ENCODE measurements at regions not wholly inside any gene's neighbourhood (a gene's known extent, or its start where the extent isn't known, plus 50 kb on each side); places are given as distances from the start of the nearest gene placed in this dataset.

DNA sequence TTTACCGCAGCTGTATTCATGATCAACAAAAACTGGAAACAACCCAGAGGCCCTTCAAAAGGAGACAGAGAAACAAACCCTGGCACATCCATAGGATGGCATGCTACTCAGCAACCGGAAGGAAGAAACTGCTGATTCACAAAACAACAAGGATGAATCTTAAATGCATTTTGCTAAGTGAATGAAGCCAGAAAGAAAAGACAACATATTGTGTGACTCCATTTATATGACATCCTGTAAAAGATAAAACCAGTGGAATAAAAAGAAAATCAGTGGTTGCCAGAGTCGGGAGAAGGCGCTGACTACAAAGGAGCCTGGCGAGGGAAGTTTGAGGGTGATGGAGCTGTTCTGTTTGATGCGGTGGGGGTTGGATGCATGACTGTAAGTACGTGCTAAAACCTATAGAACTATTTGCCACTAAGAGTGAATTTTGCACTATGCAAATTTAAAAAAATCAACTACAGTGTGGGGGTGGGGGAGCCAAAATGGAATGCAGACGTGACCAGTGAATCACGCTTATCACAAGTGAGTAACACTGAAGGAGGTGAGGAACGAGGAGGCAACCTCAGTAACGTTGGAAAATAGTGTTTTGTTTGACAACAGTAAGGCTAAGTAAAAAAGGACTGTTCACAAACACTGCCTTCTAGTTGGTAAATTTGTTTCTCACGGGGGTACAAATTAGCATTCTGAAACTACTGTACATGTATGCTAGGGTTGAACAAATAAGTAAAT is 108.9 kb downstream of the INHBB start:
- no peak for DNase-seq (ENCODE audit: low read depth, low spot score)

DNA sequence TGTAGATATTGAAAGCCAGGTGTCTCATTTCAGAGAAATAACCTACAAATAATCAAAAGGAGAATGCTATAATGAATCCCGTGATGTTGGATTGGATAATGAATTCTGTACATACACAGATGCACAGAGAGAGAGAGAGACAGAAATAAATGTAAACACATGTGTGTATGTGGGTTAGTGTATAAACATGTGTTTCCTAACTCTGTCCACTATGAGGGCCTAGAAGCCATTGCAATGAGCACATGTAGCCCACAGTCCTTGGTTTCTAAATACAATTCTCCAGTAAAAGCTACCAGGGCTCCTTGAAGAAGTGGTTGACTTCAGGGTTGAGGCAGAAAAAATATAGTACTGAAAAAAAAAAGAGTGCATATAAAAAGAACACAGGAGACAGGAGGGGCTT is 109.5 kb downstream of the INHBB start:
- DNase-seq (ENCODE audit: low read depth, low spot score) = no peak

DNA sequence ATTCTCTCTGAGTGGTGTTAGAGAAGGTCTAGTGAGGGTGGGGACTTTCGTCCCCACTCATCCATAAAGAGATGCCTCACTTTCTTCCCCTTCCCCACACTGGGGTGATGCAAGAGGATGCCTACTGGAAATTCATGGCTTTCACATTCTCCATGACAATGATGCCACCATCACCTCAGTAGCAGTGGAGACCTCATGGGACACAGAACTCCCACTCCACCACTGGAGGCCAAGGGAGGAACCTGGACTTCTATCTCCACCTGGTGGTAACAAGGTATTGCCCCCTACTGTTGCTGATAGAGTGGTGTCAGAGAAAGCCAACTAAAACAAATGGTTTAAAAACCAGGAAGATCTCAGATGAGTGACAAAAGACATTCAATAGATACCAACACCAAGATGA is 110.9 kb downstream of the INHBB start:
- DNase-seq (ENCODE audit: low read depth, low spot score) = no peak

DNA sequence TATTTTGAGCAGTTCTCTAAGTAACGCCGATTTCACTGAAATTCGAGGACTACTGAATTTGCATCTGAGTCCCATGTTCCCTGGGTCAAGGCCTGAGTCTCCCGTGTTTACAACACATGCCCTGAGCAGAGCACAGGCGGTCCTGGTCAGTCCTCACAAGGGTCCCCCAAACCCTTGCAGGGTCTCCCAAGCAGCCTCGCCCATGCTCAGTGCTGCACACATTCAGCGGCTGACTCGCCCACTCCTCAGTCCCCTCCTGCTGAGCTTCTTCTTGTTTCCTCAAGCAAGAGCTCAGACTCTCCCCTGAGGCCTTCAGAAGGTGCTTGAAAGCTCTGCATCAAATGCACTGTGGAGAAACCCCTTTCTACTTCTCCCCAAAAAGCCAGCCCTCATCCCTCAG is 114.6 kb downstream of the INHBB start:
- DNase-seq (ENCODE audit: low read depth, low spot score) = no peak

DNA sequence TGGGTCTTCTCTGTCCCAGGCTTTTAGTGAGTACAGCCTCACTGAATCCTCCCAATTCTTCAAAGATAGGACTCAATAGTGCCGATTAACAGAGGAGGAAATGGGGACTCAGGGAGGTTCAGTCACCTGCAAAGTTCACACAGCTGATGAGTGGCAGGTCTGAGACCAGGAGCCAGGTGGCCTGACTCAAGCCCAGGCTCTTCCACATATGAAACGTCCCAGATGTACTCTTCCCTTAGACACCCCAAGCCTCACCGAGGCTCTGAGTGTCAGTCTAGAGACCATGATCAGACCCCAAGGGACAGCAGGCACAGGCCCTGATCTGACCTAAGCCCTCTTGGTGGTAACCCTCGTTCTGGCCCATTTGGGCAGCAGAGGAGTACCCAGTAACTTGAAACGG is 115.2 kb downstream of the INHBB start:
- DNase-seq (ENCODE audit: low read depth, low spot score) = no peak

DNA sequence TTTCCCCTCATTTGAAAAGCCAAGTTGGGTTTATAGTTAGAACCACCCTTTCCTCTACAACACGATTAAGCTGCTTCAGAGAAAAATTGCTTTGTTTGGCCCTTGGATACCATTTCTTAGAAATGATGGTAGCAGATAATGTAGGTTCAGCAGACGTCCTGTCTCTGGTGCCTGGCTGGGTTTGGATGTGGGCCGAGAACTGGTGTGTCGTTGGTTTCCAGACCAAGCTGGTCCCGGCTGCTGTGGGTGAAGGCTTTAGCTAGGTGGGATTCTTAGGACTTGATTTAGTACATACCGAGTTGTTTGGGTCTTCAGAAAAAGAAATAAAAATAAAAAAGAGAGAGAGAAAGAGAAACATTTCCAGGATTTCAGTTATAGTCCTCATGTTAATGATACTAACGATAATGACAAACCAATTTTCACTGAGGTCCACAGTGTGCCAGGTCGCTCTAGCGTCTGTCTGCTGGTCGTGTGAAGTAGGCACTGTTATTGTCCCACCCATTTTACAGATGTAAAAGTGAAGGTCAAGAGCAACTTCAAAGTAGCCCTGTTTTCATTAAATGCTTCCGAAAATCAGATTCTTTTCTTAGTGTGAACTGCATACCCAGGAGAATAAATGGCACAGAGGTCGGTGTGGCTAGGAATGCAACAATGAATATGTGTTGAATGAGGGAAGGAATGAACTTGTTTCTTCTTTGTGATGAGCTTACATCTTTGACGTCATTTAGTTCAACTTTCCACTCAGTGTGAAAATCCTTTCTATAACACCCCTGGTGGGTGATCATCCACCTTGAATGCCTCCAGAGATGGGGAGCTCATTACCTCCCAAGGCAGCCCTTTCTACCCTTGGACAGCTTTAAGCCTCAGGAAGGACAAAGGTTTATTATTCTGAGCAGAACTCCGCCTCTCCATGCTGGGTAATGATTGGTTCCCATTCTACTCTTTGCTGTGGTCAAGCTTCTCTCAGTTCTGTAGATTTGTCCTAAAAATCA is 115.9 kb downstream of the INHBB start:
- no peak for DNase-seq (ENCODE audit: low read depth, low spot score)

DNA sequence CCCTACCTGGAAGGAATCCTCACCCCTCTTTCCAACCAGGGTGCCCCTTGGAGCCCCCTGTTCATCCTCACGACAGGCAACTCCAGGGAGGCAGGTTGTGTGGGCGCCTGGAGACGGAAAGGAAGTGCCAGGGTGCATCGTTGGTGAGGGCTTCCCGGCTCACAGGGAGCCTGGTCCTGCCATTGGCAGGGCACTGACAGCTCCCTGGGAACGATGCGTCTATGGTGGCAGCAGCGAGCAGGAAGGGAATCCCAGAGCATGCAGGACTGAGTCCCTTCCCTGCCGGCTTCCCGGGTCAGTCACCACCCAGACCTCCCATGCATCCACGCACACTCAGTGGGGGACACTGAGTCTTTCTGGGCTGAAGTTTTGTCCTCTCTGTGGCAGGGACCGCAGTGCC is 117.6 kb downstream of the INHBB start:
- no peak for DNase-seq (ENCODE audit: low read depth, low spot score)

DNA sequence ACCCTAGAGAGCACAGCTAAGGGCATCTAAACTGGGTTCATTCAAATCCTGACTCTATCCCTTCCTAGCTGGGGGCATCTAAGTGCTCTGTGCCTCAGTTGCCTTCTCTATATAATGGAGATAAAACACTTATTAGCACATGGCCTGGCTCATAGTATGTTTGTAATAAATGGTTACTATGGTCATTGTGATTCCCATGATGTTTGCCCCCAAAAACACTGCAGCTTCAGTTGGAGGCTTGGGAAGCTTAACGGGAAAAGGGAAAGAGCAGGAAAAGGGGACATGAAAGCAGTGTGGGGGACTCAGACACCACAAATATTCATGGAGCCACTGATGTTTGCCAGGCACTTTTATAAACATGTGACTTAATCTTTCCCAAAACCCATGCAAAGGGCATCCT is 118.1 kb downstream of the INHBB start:
- DNase-seq (ENCODE audit: low read depth, low spot score) = no peak

DNA sequence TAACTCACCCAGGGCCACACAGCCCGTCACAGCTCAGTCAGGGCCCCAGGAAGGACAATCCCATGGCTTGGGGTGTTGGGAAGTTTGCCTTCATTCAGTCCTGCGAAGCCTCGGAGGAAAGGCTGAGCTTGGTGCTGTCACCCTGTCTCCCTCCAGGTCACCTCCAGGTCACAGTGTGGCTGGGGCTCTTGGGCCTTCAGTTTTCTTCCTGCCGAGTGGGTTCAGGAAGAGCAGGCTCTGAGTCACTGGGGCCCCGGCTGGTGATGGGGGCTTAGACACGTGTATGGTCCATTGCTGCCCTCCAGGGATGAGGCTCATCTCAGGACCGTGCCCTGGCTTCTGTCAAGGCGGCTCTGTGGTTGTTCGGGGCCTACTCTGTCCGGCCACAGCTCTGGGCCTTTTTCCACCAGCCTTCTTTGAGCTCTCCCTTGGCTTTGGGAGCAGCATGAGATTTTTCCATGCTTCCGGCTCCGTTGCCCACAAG is 118.6 kb downstream of the INHBB start:
- no peak for DNase-seq (ENCODE audit: low read depth, low spot score)

DNA sequence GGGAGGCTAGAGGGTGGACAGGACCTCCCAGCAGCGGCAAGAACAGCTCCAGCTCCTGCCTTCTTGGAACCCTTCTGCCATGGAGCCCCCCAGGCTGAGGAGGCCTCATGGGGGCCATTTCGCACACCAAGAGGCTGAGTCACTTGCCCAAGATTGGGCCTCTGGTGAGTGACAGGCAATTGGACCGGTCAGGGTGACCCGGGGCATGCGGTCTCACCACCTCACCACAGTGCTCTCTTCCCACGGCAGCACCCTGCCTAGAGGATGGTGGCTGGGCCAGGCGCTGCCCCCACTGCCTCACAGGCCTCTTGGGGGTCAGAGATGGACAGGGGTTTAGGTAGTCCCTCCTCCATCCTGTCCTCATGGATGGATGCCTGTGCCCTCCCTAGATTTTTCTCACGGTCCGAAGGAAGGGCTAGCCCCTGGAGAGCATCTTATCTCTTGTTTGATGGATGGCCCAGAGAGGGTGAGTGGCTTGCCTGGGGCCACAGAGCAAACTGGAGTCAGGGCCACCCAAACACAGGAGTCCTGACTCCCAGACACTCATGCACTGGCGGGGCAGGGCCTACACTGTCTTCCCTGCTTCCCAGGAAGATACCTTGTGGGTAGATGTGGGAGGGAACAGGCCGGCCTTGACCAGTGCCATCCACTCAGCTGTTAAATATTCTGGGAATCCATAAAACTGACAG is 119.2 kb downstream of the INHBB start:
- no peak for DNase-seq (ENCODE audit: low read depth, low spot score)

DNA sequence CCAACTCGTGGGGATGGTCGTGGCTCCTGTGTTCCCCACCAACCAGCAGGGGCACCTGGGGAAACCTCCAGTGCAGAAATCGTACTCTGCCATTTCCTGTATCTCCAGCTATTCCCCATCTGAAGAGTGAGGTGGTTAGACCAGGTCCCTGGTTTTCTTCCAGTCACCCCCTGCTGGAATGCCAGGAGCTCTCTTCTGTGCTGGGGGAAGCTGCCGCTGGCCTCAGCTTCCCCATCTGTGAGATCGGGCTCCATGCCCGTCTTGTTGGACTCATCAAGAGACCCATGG is 119.7 kb downstream of the INHBB start:
- no peak for DNase-seq (ENCODE audit: low read depth, low spot score)

DNA sequence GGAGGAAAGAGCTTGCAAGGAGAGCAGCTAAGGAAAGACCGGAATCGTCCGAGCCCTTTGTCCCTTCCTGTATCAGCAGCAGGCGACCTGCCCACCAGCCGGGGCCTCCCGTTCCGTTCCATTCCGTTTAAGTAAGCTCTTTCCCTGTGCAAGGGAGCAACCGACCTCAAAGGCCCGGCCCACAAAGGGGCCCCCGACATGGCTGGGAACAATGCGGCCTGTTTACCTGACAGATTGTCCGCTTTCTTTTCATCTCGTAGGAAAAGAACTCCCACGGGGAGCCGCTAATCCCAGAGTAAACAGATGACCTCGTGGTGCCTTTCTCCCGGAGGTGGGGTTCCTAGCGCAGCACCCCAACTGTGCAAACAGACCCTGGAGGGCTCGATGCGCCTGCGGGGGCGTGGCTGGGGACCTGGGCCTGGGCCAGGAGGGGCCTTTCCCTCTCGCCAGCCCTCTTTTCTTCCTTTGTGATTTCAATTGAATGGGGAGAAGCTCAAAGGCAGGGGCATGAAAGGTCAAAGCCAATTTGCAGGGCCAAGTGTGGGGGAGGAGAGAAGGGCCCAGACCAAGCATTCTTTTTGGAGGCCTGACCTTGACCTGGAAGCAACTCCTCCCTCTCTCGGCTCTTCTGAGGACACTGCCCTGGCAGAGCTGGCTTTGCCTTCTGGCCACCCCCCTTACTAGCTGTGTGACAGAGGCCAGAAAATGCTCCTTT is 120.2 kb downstream of the INHBB start:
- DNase-seq (ENCODE audit: low read depth, low spot score) = no peak

DNA sequence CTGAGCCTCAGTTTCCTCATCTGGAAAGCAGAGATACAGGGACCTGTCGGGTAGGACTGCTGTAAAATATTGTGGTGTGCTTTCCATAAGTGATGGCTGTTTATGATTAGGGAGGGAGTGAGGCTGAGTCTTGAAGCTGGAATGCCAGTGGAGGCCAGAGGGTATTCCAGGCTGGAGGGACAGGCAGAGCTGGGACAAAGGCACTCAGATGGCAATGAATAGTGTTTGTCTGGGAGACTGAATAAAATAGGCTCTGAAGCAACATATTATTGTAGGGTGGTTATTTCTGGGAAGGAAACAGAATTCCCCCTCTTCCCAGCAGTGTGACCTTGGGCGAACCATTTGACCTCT is 120.7 kb downstream of the INHBB start:
- DNase-seq (ENCODE audit: low read depth, low spot score) = no peak

DNA sequence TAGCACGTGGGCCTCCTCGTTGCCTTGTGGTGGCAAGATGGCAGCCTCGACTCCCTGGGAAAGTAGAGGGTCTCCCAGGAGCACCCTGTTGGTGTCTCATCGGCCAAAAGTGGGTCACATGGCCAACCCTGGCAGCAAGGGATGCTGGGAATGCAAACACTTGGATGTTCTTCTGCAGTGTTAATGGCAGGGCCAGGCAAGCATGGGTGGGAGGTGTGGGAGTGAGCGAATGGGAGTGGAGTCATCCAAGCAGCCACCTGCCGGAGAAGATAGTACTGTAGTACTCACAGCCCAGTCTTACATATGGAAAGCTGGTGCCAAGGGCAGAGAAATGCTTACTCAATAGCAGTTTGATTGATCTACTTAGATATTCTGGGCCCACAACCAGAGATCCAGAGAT is 122.2 kb downstream of the INHBB start:
- DNase-seq (ENCODE audit: low read depth, low spot score) = no peak

DNA sequence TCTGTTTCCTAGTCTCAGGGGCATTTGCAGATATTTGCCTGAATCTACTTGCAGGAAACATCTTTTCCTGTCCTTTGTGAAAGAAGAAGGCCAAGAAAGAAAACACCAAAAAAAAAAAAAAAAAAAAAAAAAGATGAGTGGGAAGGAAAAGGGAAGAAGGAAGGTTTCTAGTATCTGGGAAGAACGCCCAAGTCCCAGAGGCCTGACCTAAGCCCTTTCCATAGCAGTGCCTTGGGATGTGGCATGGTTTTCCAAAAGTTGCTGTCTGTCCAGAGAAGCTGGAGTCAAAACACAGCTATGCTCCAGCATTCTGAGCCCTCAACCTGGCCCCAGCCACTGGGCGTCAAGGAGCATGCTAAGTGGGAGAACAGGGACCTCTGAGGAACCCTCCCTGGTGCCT is 123.5 kb downstream of the INHBB start:
- no peak for DNase-seq (ENCODE audit: low read depth, low spot score)

DNA sequence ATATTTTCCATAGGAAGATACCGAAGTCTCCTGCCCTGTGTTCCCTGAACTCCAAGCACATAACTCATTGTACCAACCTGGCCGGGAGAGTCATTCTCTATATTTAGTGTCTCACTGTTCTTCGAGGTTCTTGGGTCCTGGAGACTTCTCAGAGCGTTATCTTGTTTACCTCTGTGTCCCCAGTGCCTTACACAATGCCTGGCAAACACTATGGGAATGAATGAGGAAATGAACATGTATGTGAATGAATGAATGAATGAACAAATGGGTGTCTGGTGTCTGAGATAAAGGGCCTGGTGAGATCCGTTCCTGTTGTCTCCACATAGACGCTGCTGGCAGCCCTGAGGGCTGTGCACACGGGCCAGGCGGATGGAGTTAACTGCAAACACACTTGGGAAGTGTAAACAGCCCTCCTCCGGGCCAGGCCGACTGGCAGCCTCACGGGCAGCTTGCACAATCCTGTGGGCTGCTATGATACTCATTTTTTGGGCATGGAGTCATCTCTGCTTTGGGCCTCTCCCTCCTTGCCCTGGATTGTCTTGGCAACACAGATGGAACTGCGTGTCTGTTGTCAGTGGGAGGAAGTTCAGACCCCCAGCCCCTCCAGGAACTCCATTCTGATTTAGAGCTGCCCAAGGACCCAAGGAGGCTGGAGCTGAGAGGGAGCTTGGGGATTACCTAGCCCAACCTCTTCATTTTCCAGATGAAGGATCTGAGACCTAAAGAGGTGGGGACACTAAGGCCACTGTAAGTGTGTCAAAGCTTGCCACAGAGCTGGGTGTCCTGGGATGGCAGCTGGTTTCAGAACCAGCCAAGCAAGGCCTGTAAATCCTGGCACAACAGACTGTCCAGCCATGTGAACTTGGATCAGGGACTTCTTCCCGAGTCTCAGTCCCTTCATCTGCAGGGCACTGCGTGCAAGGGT is 124.4 kb downstream of the INHBB start:
- peak; percentile 21 for DNase-seq (ENCODE audit: low read depth, low spot score)

DNA sequence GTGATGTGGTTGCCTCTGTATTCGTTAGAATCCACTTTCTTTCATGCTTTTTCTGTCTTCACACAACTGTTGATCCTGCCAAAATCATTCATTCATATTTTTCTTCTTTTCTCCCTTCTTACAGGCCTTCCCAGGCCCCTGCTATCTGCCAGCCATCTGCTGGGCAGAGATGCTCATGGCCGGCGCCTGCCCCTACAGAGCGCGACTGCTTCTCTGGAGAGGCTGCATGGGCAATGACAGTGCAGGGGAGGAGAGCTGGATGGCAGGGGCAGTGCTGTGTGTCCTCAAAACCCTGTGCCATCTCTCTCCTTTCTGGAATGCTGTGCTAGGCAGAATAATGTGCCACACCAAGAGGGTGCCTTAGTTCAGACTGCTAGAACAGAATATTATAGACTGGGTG is 125.2 kb downstream of the INHBB start:
- no peak for DNase-seq (ENCODE audit: low read depth, low spot score)

DNA sequence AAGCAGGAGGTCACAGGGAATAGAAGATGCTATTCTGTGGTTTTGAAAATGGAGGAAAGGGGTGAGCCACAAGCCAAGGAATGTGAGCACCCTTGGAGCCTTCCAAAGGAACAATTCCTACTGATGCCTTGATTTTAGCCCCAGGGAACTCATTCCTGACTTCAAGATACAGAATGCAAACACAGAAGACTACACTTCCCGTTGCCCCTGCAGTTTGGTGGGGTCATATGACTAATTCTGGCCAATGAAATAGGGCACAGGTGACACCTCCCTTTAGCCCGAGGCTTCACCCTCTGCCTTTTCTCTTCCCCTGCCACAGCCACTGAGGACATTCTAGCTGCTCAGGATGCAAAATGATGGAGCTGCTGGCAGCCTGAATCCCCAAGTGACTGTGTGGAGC is 126.1 kb downstream of the INHBB start:
- no peak for DNase-seq (ENCODE audit: low read depth, low spot score)

DNA sequence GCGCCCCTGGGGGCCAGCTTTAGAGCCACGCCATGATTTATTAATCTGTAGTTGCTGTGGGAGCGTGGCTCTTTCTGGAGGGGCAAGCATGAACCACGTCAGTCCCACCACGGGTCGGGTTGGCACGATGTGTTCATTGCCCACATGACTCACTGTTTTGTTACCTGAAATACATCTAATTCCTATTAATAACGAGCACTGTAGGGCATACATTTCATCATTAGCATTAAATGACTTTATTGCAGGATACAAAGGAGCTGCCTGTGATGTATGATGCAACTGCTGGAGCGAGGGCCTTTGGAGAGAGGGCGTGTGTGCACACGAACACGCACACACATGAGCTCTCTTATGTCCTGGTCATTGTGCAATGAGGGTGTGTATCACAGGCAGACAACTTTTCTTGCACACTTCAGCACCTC is 127.0 kb downstream of the INHBB start:
- DNase-seq (ENCODE audit: low read depth, low spot score) = no peak

DNA sequence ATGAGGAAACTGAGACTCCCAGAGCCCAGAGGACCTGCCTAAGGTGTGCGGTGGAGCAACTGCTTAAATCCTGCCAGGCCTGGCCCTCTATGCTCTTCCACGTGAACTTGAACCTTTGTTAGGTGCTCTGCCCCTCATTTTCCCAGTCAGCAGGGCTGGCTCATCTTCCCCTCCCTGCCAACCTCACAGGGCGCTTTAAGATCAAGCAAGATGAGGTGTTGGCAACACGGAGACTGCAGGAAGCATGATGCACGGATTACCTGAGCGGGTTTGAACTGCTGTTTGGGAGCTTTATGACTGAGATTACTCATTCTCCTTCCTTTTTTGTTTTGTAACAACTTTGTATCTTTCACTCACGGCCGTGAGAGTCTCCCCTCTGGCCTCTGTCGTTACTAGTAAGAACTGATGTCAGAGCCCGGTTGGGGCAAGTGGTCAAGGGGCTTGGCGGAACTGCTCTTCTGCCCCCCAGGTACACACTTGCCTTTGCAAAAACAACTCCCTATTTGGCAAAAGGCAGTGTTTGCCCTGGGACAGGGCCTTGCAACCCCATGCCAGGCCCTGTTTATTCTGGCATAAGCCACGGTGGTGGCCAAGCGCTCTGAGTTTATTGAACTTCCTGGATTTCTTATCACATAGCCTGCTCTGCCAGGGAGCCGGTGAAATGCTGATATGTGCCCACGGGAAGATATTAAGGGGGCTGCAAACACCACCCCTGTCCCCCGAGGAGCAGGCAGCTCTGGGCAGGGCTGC is 127.8 kb downstream of the INHBB start:
- DNase-seq (ENCODE audit: low read depth, low spot score) = no peak
